ENCODE measurements at regions not wholly inside any gene's neighbourhood (a gene's known extent, or its start where the extent isn't known, plus 50 kb on each side); places are given as distances from the start of the nearest gene placed in this dataset.

DNA sequence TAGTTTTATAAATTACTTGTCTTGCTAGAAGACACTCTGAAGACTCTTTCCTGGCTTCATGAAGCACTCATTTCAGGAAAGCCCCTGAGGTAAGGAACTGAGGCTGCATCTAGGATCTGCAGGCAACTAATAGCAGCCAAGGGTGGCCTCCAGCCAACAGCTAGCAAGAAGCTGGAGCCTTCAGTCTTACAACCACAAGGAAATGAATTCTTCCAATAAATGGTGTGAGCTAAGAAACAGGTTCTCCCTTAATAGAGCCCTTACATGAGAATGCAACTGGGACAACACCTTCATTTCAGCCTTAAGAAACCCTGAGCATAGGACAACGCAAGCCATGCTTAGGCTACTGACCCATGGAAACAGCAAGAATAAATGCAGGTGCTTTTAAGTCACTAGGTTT, 254.6 kb upstream of the RBBP8 start:
- no peak for DNase-seq

DNA sequence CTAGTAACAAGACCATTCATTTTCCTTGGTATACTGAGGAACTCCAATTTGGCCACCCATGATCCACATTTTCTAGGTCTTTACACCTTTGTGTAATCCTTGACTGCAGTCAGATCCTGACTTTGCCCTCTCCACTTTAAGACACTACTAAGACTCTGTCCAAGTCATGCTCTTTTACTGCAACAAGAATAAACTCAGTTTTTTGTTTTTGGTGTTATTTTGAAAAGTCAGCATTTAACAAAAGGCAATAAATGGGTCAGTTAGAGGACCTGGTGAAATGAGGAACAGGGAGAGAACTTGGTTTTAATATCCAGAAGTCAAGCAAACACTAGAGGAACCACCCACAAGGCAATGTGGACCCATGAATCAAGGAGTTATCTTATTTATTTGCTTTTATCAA, 252.2 kb upstream of the RBBP8 start:
- no peak for DNase-seq

DNA sequence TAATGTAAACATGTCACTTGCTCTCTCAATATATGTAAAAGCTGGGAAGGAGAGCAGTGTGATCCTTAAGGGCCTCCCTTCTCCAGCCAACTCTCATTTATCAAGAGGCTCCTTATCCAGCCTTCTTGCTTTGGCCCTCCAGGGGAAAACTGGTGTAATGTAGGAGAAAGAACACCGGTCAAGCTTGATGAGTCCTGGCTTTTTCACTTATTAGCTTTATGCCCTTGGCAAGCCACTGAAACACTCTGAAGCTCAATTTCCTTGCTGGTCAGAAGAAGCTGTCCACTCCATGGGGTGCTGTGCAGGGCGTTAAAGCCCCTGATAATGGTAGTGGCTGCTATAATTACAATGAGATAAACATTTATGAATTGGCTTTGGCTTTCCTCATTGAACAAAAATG, 251.2 kb upstream of the RBBP8 start:
- DNase-seq, result no peak

DNA sequence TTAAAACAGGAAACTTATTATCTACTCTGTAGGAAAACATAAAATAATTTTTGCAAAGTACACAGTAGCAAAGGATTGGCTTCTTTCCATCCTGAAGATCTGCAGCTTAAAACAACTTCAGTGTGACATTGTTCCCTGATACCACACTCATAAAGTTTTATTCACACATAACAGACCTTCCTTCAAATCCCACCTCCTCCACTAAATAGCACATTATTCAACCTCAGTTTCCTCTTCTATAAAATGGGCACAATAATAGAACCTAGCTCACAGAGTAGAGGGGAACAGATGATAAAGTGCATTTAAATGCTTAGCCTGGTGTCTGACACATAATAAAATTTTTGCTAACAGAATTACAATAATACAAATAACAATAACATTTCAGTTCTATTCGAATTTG, 250.4 kb upstream of the RBBP8 start:
- no peak for DNase-seq

DNA sequence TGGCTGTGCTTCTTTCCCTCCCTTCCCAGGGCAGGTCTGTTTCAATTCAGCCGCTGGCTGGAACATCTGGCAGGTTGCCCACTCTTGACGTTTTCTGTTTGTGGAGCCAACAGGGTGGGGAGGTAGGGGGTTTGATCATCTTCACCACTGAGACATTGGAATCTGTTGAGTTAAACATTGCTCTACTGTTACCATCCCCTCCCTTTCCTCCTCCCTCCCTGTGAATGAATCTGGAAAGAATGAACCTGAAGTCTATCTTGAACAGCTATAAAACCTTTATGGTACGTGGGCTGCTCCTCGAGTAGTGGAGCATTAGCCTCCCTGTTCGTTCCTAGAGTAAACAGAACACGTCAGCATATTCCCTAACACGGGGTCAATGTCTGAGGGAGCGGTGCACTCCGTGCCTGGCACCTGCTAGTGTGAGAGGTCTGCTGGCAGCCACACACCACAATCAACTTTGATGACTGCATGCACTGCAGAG, 249.9 kb upstream of the RBBP8 start:
- DNase-seq, result peak; percentile 88

DNA sequence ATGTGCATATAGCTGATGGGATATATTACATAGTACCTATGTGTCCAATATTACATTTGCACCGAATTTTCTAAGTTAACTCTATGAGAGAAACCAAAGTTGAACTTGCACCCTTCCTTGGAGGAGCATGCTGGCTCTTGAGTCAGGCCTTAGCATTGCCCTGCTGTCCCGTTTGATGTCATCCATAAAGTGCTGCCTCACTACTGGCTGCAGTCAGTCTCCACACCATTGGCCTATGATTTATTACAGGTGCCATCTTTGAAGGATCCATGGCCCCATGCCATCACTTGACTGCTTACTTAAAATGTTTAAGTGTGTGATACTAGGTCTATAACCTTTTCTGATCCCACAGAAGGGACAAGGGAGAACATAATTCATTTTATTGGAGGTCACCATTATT, 249.3 kb upstream of the RBBP8 start:
- DNase-seq, result no peak

DNA sequence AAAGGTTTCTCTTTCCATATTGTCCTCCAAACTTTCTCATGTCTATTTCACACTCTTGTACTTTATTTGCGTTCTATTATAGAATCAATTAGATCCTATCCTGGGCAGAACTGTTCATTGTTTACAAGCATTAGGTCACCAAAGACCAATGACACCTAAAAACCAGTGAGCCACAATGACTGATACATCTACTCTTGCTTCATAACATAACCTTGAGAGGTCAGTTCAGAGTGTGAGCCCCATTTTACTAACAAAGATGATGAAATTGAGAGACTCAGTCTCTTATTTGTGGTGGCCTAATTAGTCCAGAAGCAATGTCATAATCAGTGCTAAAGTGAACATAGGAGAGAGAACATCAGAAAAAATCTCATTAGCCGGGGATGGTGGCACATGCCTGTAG, 248.9 kb upstream of the RBBP8 start:
- no peak for DNase-seq

DNA sequence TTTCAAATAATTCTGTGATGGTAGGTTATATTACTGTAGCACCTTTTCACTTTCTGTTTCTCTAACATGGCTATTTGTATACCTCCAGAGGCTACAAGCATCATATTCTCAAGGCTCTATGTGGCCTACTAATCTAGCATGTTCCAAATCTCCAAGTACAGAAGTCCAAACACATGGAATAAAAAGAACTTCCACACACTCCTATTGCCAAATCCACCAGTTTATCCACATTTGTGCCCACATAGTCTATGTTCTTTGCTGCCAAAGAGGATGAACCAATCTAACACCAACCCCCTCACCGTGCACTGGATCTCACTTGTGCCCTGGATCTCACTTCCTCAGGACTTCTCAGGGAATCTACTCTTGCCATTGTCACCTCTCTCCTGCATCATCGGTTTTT, 247.3 kb upstream of the RBBP8 start:
- DNase-seq, result no peak

DNA sequence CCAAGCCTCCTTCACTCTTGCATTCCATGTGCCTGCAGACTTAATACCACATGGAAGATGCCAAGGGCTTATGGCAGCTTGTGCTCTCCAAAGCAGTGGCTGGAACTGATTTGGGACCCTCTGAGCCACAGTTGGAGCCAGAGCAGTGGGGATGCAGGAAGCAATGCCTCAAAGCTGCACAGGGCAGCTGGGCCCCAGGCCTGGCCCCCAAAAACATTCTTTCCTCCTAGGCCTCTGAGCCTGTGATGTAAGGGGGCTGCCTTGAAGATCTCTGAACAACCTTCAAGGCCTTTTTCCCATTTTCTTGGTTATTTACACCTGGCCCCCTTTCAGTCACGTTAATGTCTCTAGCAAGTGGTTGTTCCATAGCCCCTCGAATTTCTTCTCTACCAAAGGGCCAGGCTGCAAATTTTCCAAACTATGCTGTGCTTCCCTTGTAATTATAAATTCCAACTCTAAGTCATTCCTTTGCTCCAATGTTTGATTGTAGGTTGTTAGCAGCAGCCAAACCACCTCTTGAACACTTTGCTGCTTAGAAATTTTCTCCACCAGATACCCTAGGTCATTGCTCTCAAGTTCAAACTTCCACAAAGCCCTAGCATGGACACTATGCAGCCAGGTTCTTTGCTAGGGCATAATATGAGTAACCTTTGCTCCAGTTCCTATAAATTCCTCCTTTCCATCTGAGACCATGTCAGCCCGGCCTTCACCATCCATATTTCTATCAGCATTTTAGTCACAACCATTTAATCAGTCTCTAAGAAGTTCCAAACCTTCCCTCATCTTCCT, 245.0 kb upstream of the RBBP8 start:
- DNase-seq, result no peak

DNA sequence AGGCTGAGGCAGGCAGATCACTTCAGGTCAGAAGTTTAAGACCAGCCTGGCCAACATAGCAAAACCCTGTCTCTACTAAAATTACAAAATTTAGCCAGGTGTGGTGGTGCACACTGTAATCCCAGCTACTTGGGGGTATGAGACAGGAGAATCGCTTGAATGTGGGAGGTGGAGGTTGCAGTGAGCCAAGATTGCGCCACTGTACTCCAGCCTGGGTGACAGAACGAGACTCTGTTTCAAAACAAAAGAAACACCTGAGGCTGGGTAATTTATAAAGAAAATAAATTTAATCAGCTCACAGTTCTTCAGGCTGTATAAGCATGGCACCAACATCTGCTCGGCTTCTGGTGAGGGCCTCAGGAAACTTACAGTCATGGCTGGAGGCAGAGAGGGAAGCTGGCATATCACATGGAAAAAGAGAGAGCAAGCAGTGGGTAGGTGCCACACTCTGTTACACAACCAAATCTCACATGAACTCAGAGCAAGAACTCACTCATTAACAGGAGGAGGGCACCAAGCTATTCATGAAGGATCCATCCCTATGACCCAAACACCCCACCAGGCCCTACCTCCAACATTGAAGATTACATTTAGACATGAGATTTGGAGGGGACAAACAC, 244.1 kb upstream of the RBBP8 start:
- no peak for DNase-seq

DNA sequence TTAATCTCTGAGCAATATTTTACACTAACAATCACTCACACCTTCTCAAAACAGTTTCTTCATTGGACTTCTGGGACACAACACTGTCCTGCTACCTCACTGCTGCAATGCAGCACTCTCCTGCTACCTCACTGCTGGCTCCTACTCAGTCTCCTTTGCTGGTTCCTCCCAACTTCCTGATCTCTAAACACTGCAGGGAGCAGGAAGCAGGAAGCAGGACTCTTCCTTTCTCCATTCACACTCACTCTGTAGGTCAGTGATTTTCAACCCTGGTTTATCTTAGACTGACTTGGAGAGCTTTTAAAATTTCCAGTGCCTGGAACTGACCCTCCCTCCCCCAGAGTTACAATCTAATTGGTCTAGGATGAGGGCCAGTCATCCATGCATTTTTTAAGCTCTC, 243.4 kb upstream of the RBBP8 start:
- DNase-seq, result no peak

DNA sequence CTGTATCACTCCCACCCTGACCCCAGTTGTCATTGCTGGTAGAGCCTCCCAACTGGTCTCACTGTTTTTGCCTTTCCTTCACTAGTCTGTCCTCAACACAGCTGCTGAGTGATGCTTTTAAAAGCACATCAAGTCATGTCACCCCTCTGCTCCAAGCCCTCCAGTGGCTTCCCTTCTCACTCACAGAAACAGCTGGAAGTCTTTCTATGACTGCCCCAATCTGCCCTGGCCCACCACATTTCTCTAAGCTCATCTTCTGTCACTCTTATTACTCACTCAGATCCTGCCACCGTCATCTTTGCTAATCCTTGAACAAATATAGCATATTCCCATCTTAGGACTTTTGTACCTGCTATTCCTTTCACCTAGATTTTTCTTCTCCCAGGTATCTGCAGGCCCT, 242.6 kb upstream of the RBBP8 start:
- DNase-seq, result no peak

DNA sequence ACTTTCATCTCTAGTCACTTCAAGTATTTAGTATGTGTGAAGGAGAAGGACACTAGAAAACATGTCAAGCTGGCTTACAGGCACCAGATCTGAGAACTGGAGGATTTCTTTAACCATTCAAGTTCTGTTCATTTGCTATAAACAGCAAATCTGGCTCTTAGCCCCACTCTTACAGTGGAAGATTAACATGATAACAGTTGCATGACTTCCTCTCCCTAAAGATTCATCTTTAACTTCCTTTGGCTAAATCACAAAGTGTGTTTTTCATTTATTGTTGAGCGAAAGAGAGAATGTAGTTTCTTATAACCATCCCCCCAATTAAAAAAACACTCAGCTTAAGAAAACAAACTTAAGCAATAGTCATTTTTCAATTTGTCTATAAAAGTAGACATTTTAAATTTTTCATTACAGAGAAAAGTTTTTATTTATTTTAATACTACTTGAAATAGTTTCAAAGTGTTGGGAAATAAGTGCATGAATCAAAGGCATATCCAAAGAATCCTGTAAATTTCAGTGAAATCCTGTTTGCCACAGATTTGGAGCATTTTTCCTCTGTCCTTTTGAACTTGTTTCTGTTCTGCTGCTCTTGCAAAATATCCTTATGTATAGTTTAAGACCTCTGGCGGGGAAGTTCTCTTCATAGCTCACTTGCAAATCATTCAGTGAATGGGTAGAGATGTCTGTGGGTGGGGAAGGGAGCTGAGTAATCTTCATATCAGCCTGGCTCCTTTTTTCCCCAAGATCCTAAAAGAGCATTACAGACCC, 241.0 kb upstream of the RBBP8 start:
- peak; percentile 94 for DNase-seq

DNA sequence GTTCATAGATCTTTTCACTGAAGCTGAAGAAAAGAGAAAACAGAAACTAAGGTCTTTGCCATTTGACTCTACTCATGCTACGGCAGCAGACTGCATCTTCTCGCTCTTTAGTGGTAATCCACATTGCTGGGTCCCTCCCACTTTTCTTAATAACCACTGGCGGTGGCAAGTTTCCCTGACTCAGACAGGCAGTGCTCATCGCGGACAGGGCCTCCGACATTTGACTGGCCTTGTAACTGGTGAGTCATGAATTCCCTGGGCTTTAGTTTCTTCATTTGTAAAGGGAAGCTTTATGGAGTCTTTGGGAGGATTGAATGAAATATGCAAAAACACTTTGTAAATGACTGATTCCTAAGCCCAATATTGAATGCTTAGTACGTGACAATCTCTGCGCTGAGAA, 238.2 kb upstream of the RBBP8 start:
- DNase-seq, result peak; percentile 97

DNA sequence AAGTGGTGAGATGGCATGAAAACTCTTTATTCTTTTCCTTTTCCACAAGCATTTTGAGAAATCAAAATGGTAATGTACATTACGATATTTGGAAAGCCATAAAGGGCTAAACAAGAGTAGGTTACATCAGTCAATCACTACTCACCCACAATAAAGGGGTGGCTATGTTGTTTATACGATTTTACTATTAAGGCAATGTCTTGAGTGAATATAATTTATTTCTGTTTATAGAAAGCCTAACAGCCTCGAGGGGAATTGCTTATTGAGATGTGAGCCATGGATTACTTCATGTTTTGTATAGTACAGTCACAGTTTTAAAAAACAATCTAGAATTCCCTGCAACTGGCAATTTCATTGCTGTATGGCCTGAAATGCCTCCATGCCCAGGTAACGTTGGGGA, 237.5 kb upstream of the RBBP8 start:
- DNase-seq, result no peak

DNA sequence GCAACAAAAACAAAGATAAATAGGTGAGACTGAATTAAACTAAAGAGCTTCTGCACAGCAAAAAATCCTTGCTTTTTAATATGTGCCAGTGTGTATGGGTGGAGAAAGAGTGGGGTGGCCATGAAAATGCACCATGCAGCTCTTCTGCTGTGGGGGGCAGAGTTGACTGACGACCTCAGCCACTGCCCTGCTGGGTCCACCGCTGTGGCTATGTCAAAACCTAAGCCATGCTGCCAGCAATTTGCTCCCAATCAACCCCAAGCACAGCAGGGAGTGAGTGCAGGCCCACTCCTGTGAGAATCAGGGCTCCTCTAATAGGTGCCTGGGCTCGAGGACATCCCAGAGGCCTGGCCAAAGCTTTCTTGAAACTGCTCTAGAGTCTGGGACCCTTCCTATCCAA, 235.6 kb upstream of the RBBP8 start:
- no peak for DNase-seq

DNA sequence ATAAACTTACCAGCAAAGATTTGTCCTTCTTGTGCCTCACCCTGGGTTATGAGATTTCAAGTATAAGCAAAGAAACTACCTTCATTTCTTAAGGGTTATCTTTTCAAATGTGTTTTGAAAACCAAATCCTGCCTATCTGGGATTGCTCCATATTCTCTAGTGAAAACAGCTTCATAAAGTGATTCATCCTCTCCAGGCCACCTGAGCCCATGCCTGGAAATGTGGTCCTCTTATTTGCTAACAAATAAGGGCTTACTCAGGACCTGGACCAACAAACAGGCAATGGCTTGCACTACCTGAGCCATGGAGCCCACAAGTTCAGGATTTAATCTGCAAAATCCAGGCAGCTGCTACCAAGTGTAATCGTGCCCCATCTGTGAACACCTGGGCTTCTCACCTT, 234.4 kb upstream of the RBBP8 start:
- no peak for DNase-seq

DNA sequence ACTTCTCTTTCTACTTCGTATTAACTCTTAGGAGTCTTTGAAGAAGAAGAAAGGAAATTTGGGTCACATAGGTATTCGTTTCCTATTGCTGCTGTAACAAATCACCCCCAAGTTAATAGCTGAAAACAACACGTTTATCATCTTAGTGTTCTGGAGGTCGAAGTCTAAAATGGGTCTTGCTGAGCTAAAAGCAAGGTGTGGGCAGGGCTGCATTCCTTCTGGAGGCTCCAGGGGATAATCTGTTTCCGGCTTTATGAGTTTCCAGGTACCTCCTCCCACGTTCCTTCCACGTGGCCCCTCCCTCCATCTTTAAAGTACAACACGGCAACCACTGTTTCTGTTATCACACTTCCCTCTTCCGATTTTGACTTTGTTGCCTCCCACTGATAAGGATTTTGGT, 233.5 kb upstream of the RBBP8 start:
- DNase-seq, result no peak

DNA sequence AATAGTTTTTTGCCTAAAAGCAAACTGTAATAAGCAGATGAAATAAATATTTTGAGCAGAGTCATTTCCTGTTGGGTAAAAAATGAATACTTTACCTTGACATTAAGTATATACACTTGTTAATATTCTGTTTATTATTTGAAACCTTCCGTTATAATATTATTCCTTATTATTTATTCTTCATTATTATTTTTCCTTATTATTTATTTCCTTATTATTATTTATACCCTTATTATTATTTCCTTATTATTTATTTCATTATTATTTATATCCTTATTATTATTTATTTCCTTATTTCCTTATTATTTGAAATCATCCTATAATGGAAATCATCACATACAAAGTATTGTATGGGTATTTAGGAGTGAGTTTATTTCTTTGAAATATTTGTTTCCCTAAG, 232.2 kb upstream of the RBBP8 start:
- no peak for DNase-seq

DNA sequence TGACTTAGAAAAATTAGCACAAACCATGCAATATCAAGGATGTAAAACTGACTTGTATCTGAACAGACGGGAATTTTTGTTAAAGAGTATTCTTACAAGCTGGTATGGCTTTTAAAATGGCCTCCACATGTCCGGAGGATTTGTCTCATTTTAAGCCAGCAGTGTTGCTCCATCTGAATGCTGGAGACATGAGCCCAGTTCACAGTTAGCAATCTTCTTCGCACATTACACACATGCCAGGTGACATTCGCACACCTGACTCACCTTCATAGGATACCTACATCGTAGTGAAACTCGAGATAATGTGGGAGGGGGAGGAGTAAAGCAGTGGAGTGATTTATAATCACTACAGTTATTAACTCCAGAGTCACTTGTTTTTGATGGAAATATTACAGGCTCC, 231.8 kb upstream of the RBBP8 start:
- no peak for DNase-seq

DNA sequence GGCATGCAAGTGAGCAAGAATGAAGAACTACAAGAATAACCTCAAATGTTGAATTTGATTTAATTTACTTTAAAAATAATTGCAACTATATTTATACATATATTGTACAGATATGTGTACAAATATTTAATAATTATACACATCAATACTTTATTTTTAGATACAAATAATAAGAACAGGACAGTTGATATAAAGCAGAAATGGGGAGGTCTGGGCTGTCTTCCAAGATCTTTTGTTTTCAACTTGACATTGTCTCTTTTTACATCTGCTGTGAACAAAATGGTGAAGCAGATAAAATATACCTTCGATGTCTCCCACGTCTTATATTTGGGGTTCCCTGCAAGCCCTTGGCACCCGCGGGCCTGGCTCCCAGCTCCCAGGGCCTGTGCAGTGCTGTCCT, 231.3 kb upstream of the RBBP8 start:
- no peak for DNase-seq

DNA sequence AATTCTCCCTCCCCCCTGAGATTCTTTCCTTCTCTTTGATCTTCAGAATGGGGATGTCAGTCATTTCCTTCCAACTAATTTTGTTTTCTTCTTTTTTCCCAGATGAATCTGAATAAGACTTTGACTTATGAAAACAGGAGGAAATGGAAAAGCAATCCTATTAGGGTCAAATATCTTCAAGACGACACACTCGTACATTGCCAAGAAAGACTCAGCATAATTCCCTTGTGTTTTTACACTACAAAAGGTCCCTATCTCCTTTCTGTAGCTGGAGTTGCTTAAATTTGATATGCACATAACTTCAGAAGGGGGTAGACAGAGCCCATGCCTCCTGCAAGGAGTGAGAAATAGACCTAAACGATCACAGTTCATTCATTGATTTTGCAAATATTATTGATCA, 230.3 kb upstream of the RBBP8 start:
- DNase-seq, result no peak

DNA sequence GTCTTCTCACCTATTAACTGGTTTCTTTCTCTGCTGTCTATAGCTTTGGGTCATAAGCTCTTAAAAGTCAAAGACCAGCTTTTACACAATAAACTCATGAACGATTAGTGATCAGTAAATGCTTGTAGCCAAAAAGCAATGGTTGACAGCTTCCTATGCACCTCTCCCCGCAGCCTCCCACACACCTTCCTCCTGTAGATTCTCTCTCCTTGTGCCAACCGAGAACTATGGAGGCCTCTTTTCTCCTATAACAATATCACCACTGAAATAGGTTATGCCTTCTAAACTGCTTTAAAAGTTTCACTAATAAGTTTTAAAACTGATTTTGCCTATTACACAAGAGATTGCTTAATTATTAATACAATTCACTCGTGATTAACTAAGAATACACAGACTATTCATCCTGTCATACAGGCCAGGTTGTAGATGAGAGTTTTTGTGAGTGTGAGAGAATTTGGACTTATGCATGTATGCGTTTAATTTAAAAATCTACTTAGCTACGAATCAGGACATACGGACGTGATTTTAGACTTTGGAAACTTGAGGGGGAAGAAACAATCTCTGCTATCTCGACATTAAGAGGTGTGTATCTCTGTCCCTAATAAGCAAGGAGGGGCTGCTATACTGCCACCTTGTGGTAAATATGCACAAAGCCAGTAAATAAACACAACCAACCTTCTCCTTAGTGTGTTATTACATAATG, 229.1 kb upstream of the RBBP8 start:
- peak; percentile 56 for DNase-seq

Data from fibroblast of skin of abdomen (primary cell).